Activated CD4-positive, alpha-beta memory T cell treated with anti-CD3 and anti-CD28 coated beads for 36 hours (primary cell): ENCODE measurements at regions not wholly inside any gene's neighbourhood (a gene's known extent, or its start where the extent isn't known, plus 50 kb on each side); places are given as distances from the start of the nearest gene placed in this dataset.

ENCODE experiments used
- CTCF ChIA-PET: fragments of 350-600 bp; sonication (Branson Sonifier 250); formaldehyde crosslinking; loops from one replicate; lab custom pipeline; 2021; ENCODE audit warnings: antibody characterized with exemption, inconsistent platforms; lab: Charles Lee
- POLR2A ChIA-PET: fragments of 350-600 bp; sonication (Branson Sonifier 250); formaldehyde crosslinking; loops from one replicate; lab custom pipeline; 2021; ENCODE audit warnings: antibody characterized with exemption; lab: Charles Lee
- DNase-seq: peaks from one replicate; pipeline ENCODE4 v3.0.0-alpha.2; 2020
- H3K27ac Mint-ChIP-seq: one replicate; pipeline ENCODE4 v1.8.0; 2021; ENCODE audit warnings: mixed read lengths
- H3K27me3 Mint-ChIP-seq: one replicate; pipeline ENCODE4 v1.8.0; 2021; ENCODE audit warnings: mixed read lengths
- H3K36me3 Mint-ChIP-seq: one replicate; pipeline ENCODE4 v1.8.0; 2021; ENCODE audit warnings: mixed read lengths
- H3K4me1 Mint-ChIP-seq: one replicate; pipeline ENCODE4 v1.8.0; 2021; ENCODE audit warnings: low read depth, mixed read lengths
- H3K4me3 Mint-ChIP-seq: one replicate; pipeline ENCODE4 v1.8.0; 2021; ENCODE audit warnings: mild to moderate bottlenecking, mixed read lengths
- H3K9me3 Mint-ChIP-seq: one replicate; pipeline ENCODE4 v1.8.0; 2021; ENCODE audit warnings: mixed read lengths
- intact Hi-C: fragments of 100-400 bp; cut with micrococcal nuclease; formaldehyde crosslinking; loops from one replicate; pipeline ENCODE4 v1.15.1; 2023

DNA sequence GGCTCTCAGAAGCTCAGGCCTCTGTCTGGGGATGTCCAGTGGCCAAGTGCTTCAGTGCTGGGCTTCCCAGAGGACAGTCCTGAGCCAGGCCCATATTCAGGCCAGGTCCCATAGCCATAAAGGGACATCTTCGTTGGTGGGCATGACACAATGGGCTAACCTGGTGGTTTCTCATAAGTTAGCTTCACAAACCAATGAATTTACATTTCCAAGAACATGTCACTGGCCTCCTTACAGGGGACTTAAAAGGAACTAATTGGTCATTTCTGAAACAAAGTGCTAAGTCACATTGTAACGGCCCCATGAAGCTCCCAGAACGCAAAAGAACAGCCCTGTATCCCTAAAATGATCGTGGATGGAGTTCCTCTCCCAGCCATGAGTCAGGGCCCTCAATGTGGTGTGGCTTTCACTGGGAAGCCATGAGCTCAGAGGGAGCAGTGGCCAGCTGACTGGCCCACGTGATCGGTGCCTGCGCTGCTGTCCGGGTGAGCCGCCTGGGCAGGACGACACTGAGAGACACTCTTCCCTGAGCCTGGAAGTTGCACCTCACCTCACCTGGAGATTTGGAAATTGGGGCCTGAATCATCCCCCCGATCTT, 163.7 kb upstream of the APCDD1 start:
- Mint-ChIP-seq H3K9me3 (peaks cover 6% of the 10 kb centered on the region), H3K4me1 (no peaks in the 10 kb centered on the region), H3K36me3 (no peaks in the 10 kb centered on the region), H3K27ac (no peak overlapping the region), H3K4me3 (no peak overlapping the region), H3K27me3 (no peaks in the 10 kb centered on the region)
- intact Hi-C loops = no loop called here
- DNase-seq = no peak
- ChIA-PET CTCF (no interaction called here), POLR2A (no interaction called here)

DNA sequence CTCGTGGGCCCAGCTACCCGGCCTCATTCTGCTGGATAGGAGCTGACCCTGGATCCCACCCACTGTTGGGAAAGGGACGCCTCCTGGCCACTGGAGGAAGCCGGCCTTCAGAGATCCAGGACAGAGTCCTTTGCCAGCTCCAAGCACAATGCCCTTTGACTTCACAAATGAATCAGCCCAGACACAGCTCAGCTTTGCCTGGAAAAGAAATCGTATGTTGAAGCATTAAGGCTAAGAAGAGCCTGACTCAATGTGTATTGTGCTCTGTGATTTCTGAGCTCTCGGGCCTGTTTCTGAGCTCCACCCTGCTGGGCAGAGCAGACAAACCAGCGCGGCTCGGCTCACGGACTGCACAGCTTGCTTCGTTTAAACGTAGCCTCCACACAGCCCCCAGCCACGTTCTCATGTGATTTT, 162.9 kb upstream of the APCDD1 start:
- ChIA-PET CTCF (no interaction called here), POLR2A (no interaction called here)
- no peak overlapping the region for H3K4me3 Mint-ChIP-seq
- intact Hi-C loops = no loop called here
- no peaks in the 10 kb centered on the region for H3K36me3 Mint-ChIP-seq
- H3K4me1 Mint-ChIP-seq = no peaks in the 10 kb centered on the region
- H3K27me3 Mint-ChIP-seq = no peaks in the 10 kb centered on the region
- H3K9me3 Mint-ChIP-seq = peaks cover 6% of the 10 kb centered on the region
- no peak for DNase-seq
- H3K27ac Mint-ChIP-seq = no peak overlapping the region

DNA sequence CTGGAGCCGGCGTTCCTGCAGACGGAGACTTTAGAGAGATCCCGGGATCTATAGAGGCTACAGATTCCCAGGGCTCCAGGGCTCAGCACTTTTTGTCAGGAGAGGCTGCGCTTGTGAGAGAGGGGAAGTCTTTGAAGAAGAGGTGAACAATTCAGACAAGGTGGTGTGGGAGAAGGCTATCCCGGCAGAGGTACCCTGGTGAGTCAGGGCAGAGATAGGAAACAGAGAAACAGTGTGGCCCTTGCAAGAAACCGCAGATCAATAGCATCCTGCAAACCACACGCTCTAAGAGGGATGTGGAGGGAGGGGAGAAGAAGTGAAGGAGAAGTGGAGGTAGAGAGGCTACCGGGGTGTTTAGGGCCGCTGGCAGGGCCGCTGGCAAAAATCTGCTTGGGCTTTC, 160.5 kb upstream of the APCDD1 start:
- no peak for DNase-seq
- no peaks in the 10 kb centered on the region for H3K36me3 Mint-ChIP-seq
- H3K27ac Mint-ChIP-seq = no peak overlapping the region
- H3K4me3 Mint-ChIP-seq = no peak overlapping the region
- peaks cover 1% of the 10 kb centered on the region for H3K27me3 Mint-ChIP-seq
- ChIA-PET CTCF (no interaction called here), POLR2A (no interaction called here)
- H3K4me1 Mint-ChIP-seq = no peaks in the 10 kb centered on the region
- intact Hi-C loops = no loop called here
- H3K9me3 Mint-ChIP-seq = no peaks in the 10 kb centered on the region

DNA sequence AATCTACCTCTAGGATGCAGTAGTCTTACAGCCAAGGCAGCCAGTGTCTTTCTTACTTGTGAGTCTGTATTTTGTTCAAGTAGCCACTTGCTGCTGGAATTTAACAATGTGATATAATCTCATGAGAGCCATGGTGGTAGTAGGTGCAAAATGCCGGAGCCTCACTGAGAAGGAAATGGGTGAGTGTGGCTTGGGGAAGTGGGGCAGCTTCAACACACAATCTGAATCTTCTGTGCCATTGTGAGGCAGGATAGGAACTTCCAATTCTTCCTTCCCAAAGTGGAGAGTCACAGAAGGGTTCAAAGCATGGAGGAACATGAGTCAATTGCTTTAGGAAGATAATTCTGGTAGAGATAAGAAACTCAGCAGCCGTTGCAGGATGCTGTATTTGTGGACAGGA, 158.7 kb upstream of the APCDD1 start:
- ChIA-PET CTCF (no interaction called here), POLR2A (no interaction called here)
- no peak overlapping the region for H3K4me3 Mint-ChIP-seq
- intact Hi-C loops = no loop called here
- H3K4me1 Mint-ChIP-seq = no peaks in the 10 kb centered on the region
- no peak for DNase-seq
- H3K9me3 Mint-ChIP-seq = no peaks in the 10 kb centered on the region
- H3K27me3 Mint-ChIP-seq = peaks cover 3% of the 10 kb centered on the region
- H3K27ac Mint-ChIP-seq = no peak overlapping the region
- no peaks in the 10 kb centered on the region for H3K36me3 Mint-ChIP-seq

DNA sequence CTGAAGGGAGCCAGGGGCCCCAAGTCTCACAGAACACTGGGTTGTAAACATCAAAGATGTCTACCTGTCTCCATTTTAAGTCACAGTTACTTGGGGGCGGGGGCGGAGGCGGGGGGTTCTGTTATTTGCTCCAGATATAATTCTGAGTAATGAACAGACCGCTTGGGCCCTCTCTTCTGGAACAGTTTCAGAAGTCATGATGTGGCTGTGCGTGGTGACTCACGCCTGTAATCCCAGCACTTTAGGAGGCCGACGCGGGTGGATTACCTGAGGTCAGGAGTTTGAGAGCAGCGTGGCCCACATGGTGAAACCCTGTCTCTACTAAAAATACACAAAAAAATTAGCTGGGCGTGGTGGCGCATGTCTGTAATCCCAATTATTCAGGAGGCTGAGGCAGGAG, 157.9 kb upstream of the APCDD1 start:
- DNase-seq = no peak
- CTCF ChIA-PET = no interaction called here
- POLR2A ChIA-PET = no interaction called here
- H3K27ac Mint-ChIP-seq = no peak overlapping the region
- no peaks in the 10 kb centered on the region for H3K36me3 Mint-ChIP-seq
- H3K4me3 Mint-ChIP-seq = no peak overlapping the region
- intact Hi-C loops = no loop called here
- peaks cover 3% of the 10 kb centered on the region for H3K27me3 Mint-ChIP-seq
- no peaks in the 10 kb centered on the region for H3K4me1 Mint-ChIP-seq
- H3K9me3 Mint-ChIP-seq = no peaks in the 10 kb centered on the region

DNA sequence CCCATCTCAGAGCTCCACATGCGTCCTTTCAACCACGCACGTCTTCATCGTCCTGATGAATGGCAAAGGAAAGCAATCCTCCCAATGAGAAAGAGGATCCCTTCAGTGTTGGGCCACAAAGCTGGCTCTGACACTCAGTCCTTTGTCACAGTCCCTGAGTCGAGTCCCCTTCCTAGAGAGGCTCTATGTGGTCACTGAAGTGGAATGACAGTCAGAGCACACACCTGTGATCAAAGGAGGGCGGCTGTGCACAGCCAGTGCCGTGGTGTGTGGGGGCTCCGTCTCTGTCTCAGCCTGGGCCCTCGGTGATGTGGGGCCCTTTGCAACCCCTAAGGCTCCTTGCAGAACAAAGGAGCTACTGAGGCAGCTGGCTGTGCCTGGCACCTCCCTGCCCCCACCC, 157.3 kb upstream of the APCDD1 start:
- no peak overlapping the region for H3K27ac Mint-ChIP-seq
- no peak for DNase-seq
- ChIA-PET CTCF (no interaction called here), POLR2A (no interaction called here)
- H3K9me3 Mint-ChIP-seq = no peaks in the 10 kb centered on the region
- H3K4me1 Mint-ChIP-seq = no peaks in the 10 kb centered on the region
- intact Hi-C loops = no loop called here
- H3K4me3 Mint-ChIP-seq = no peak overlapping the region
- H3K36me3 Mint-ChIP-seq = no peaks in the 10 kb centered on the region
- peaks cover 3% of the 10 kb centered on the region for H3K27me3 Mint-ChIP-seq

DNA sequence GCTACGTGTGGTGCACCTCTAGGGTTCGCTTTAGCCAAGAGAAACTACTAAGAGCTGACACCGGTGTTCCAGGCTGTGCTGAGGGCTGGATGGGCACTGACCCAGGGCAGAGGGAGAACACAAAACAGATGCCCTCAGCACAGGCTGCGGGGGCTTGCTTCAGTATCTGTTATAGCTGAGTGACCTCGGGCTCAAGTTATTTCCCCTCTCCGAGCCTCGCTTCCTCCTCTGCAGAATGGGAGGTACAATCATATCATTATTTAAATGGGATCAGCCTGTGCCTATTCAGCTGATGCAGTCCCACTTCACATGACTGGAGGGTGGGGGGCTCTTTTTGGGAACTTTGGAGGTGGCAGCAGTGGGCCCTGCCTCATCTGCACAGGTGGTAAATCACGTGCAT, 156.1 kb upstream of the APCDD1 start:
- POLR2A ChIA-PET = no interaction called here

DNA sequence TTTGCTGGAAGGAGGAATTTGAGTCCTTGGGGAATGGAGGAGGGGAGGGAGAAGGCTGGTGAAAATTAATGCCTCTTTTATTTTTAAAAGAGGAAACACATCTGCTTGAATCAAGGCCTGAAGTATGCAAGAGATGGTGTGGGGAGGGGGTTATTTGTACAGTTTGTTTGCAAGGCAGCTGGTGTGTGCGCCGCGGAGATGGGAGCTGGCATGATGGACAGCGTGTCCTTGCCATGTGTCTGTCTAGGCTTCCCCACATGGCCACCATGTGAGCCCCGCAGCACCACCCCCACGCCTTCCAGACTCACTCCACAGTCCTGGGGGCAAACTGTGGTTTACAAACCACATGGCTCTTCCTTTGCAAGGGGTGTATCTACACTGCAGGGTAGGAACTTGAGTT, 154.8 kb upstream of the APCDD1 start:
- intact Hi-C loops = no loop called here
- Mint-ChIP-seq H3K27ac (no peak overlapping the region), H3K4me1 (no peaks in the 10 kb centered on the region), H3K27me3 (peaks cover 3% of the 10 kb centered on the region), H3K36me3 (no peaks in the 10 kb centered on the region), H3K4me3 (no peak overlapping the region), H3K9me3 (no peaks in the 10 kb centered on the region)
- CTCF ChIA-PET = no interaction called here
- no peak for DNase-seq
- POLR2A ChIA-PET = no interaction called here

More for the DNA sequence above, 156.1 kb upstream of the APCDD1 start:
- Mint-ChIP-seq H3K4me1 (no peaks in the 10 kb centered on the region), H3K4me3 (no peak overlapping the region), H3K27ac (no peak overlapping the region), H3K27me3 (peaks cover 3% of the 10 kb centered on the region), H3K9me3 (no peaks in the 10 kb centered on the region), H3K36me3 (no peaks in the 10 kb centered on the region)
- intact Hi-C loops = no loop called here
- no peak for DNase-seq
- CTCF ChIA-PET = no interaction called here

DNA sequence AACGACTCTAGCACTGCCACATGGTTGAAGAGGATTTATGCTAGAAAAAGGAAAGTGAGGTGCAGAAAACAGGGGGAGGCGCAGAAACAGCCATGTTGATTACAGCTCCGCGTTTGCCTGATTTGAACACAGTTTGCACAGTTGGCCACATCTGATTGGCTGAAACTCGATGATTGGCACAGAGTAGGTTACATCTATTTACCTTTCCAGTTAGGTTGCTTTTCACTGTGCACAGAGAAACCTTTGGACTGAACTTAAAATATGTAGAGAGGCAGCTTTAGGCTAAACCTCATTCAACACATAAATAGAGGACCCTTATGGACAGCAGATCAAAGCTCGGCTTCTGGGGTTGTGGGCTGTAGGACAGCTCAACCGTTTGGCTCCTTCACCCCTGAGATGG, 153.7 kb upstream of the APCDD1 start:
- Mint-ChIP-seq H3K4me1 (no peaks in the 10 kb centered on the region), H3K27ac (no peak overlapping the region), H3K36me3 (no peaks in the 10 kb centered on the region), H3K27me3 (peaks cover 3% of the 10 kb centered on the region), H3K9me3 (no peaks in the 10 kb centered on the region), H3K4me3 (no peak overlapping the region)
- DNase-seq = no peak
- intact Hi-C loops = no loop called here
- ChIA-PET CTCF (no interaction called here), POLR2A (no interaction called here)

DNA sequence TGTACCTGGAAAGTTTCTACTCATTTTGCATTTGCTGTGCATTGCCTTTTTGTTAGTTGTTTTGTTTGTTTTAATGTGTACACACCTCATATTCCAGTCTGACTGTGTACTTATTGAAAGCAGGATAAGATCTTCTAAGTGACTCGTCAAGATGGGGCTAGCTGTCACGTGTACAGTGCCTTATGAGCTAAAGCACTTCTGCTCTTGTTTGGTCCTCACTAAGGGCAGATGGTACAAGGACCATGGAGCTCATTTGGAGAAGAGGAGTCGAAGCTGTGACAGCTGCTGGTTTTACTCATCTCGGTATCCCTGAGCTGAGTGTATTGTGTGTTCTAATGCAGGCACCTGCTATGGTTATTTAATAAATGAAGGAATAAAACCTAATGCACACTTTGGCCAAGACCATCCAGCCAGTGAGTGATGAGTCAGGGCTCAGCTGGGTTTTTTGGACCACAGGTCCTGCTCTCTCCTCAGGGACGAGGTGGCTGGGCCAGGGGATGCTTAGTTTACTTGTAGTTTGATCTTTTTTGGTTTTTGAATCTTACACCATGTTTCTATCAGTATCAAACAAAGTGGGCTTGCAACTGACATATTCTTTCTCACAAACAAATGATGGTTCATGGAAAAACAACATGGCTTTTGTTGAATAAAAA, 152.5 kb upstream of the APCDD1 start:
- no peak for DNase-seq
- Mint-ChIP-seq H3K4me1 (no peaks in the 10 kb centered on the region), H3K27ac (no peak overlapping the region), H3K27me3 (peaks cover 4% of the 10 kb centered on the region), H3K9me3 (no peaks in the 10 kb centered on the region), H3K36me3 (no peaks in the 10 kb centered on the region), H3K4me3 (no peak overlapping the region)
- intact Hi-C loops = no loop called here
- ChIA-PET CTCF (no interaction called here), POLR2A (no interaction called here)

DNA sequence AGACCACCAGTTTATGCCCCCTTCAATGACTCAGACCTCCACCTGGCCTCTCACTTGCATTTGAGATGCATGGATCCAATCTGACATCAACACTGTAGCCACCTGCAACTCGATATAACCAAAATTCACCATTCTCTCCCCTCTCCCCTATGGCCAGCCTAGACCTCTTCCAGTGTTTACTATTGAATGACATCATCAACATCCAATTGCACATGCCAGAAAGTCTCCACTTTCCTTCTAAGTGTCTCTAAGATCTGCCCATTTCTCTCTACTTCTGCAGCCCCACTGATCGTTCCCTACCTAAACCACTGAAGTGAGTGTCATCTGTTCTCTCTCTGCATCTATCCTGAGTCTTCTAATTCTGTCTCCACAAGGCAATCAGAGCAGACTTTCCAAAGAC, 151.3 kb upstream of the APCDD1 start:
- Mint-ChIP-seq H3K27me3 (peaks cover 4% of the 10 kb centered on the region), H3K4me3 (no peak overlapping the region), H3K36me3 (no peaks in the 10 kb centered on the region), H3K4me1 (no peaks in the 10 kb centered on the region), H3K9me3 (no peaks in the 10 kb centered on the region), H3K27ac (no peak overlapping the region)
- no peak for DNase-seq
- ChIA-PET CTCF (no interaction called here), POLR2A (no interaction called here)
- intact Hi-C loops = no loop called here

DNA sequence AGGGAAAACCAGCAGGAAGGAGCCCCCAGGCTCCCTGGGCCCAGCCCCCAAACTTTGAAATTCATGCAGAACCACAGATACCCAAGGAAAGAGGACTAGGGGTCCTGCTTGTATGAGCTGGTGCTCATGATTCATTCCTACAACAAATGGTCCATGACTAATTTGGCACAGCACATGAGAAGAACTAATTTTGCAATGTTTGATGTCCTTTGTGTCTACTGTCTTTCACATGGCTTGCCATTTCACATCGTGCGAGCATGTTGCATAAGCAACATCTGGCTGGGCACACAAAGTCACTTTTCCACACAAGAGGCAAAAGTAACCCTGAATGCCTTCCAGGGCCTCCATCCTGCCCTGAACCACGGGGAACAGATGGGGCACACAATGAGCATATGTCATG, 149.6 kb upstream of the APCDD1 start:
- CTCF ChIA-PET = no interaction called here
- Mint-ChIP-seq H3K9me3 (no peaks in the 10 kb centered on the region), H3K36me3 (no peaks in the 10 kb centered on the region), H3K4me1 (no peaks in the 10 kb centered on the region), H3K4me3 (no peak overlapping the region), H3K27ac (no peak overlapping the region), H3K27me3 (peaks cover 3% of the 10 kb centered on the region)
- POLR2A ChIA-PET = no interaction called here
- intact Hi-C loops = no loop called here
- no peak for DNase-seq

DNA sequence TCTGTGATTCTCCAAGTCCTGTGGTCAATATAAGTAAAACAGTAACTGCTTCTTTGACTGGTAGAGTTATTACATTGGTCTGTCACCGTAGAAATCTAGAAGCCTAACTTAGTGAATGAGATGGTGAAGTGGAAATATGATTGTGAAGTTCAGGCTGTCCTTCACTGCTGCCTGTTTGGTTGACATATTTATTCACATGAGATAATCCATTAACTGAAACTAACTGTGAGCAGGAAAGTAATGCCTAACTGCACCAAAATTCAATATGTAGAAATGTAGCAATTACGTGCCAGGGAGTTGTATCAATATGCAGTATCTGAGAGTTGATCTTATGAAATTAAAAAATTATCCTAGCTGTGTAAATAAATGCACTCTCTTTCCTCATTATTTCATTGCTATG, 147.7 kb upstream of the APCDD1 start:
- Mint-ChIP-seq H3K27me3 (peaks cover 2% of the 10 kb centered on the region), H3K9me3 (no peaks in the 10 kb centered on the region), H3K36me3 (no peaks in the 10 kb centered on the region), H3K4me3 (no peak overlapping the region), H3K27ac (no peak overlapping the region), H3K4me1 (no peaks in the 10 kb centered on the region)
- intact Hi-C loops = no loop called here
- ChIA-PET POLR2A (no interaction called here), CTCF (no interaction called here)
- no peak for DNase-seq
